HG03457 (cell line): ENCODE measurements at regions not wholly inside any gene's neighbourhood (a gene's known extent, or its start where the extent isn't known, plus 50 kb on each side); places are given as distances from the start of the nearest gene placed in this dataset.
"Not testable (repeated sequence)": the region's sequence is repeated elsewhere in the genome, so short reads cannot be mapped to it uniquely, and the experiment has no call there.

ENCODE experiments used
- ATAC-seq: cut with Tn5 transposase; IDR thresholded peaks from one replicate; pipeline ENCODE4 v1.9.1; 2021; ENCODE audit warnings: moderate number of reproducible peaks; ENCODE audit not compliant: unreplicated experiment

DNA sequence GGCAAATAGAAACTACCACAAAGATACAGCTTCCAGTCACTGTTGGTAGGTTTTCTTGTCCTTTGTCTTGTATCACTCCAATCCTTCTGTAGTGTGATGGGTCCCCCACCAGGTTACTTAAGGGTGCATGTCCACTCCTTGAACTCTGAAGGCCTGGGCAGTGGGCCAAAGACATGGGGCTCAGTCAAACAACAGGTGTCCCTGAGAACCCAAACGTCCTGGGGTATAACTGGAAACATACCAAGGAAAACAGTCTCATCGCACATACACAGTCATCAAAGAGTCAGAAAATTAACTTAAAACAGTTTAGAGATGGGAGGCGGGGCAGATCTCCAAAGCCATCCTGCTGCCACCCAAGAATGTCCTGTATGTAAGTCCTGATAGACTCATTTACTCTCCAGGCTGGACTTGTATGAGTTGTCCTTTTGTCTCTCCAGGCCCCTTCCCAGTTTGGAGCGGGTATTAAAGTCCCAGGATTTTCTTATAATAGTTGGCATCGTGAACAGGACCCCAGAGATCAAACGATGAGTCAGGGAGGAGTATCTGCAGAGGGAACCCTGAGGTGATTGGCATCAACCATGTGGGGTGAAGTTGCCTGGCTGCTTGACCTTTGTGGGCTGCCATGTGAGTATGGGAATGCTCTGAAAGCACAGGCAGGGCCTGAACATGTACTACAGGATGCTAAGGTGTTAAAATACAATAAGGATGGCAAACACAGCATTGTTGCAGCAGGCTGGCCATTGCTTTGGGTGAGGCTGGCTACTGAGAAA is 613.2 kb upstream of the KLF12 start:
- ATAC-seq: no peak

DNA sequence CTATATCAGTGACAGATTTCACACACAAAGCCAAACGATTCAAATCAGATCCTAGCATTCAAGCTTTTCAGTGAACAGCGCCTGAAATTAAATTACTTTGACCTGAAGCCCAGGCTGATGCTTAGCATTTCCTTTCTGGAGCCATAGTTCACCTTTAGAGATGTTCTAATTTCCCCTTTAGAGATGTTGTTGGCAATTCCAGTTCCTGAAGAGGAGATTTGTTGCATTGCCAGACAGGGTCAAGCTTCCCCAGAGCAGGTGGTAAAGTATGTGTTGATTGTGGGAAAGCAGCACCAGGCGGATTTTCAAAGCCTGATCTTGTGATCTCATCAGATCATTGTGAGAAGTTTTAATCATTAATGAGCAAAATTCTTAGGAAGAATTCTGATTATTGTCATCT is 609.8 kb upstream of the KLF12 start:
- ATAC-seq: no peak

DNA sequence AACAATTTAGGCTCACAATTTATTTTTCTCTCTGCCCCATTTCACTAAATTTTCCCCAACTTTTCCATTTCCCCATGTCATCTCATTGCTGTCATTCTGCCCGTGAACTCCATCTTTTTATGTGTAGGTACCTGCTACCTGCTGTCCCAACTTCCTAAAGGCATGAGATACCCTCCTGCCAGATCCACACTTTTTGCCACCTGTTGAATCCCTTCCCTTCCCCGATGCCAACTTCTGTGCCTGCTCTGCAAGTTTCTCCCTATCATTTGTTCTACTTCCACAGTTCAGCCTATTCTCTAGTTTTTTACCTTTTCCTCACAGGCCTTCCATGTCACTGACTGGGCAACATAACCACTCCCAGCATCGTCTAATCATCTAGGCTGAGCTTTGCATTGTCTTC is 607.5 kb upstream of the KLF12 start:
- ATAC-seq: no peak

DNA sequence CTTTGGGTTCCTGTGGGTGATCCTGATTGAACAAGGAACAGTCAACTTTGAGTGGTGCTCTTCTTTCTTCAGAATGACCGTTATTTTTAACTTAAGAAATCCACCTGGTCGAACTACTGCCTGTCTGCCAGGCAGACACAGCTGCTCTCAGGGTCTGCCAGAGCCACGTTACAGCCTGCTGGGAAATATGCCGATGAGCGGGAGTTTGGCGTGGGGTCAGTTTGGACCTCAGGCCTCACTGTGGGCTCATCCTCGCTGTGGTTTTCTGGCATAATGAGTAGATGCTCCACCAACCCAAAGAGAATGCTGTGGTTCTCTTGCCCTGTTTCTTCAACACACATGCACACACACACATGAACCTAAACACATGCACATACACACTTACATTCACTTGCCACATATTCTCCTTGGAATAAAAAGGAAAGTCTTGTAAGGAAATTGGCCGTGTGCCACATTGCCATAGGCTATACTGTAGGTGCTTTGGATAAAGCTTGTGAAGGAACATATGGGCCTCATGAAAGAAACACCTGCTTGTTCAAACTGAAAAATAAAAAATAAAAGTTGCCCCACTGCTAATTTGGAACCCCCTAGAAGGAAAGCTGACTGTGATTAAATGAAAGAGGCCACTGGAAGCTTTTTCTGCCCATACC is 598.7 kb upstream of the KLF12 start:
- ATAC-seq: no peak

DNA sequence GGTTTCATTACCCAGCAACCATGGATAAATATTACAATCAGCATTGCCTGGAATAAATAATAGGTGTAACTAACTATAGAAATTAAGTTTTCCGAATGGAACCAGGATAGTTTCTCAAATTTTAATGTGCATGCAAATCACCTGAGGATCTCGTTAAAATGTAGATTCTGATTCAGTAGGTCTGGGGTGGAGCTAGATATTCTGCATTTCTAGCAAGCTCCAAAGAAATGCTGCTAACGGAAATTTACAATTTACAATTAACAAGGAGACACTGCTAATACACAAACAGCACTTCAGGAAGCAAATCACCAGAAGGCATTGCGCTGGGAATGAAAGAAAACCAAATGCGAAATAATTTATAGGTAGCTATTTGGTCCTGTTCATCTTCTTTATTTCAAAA is 597.5 kb upstream of the KLF12 start:
- no peak for ATAC-seq

DNA sequence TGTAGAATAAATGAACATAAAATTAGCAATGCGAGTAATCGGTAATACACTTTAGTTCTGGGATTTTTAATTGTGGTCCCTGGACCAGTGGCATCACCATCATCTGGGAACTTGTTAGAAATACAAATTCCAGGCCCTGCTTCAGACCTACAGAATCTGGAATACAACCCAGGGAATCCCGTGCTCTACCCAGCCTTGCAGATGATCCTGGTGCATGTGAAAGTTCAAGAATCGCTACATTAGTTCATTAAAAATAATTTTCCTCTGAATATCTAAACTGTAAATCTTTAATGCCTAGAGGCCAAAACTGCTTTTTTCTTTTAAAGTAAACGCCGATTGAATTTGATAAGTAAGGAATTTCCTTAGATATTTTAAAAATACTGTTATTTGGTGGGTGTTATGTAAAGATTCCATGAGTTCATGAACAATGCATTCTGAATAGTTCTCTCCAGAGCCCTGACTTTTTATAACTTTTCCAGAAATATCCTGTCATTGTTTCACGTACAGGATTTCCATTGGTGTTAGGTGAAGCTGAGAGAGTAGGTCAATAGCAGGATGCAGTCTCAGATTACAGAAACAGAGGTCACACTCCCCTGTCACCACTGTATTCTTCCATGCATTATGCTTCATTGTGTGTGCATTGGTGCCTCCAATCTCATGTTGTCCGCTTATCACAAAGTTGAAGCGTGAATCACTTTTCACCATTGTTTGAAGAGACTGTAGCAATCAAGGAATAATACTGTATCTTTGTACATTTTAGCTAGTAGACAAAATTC is 596.5 kb upstream of the KLF12 start:
- ATAC-seq: no peak

DNA sequence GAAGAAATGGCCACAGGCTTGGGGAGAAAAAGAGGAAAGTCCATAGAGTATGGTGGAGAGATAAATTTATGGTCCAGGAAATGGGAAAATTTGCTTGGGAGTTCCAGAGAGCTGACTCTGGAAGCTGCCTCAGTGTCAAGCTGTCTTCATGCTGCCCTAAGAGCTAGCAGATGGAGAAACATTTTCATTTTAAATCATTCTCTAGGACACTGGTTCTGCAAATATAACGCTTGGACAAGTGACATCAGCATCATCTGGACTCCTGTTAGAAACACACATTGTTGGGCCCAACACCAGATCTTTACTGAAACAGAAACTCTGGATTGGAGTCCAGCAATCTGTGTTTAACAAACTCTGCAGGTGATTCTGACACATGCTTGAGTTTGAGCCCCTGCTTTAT is 592.0 kb upstream of the KLF12 start:
- no peak for ATAC-seq

DNA sequence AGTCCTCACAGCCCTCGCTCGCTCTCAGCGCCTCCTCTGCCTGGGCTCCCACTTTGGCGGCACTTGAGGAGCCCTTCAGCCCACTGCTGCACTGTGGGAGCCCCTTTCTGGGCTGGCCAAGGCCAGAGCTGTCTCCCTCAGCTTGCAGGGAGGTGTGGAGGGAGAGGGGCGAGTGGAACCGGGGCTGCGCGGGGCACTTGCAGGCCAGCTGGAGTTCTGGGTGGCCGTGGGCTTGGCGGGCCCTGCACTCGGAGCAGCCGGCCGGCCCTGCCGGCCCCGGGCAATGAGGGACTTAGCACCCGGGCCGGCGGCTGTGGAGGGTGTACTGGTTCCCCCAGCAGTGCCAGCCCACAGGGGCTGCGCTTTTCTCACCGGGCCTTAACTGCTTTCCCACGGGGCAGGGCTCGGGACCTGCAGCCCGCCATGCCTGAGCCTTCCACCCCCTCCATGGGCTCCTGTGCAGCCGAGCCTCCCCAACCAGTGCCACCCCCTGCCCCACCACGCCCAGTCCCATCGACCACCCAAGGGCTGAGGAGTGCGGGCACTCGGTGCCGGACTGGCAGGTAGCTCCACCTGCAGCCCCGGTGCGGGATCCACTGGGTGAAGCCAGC is 584.1 kb upstream of the KLF12 start:
- not testable (repeated sequence) for ATAC-seq

DNA sequence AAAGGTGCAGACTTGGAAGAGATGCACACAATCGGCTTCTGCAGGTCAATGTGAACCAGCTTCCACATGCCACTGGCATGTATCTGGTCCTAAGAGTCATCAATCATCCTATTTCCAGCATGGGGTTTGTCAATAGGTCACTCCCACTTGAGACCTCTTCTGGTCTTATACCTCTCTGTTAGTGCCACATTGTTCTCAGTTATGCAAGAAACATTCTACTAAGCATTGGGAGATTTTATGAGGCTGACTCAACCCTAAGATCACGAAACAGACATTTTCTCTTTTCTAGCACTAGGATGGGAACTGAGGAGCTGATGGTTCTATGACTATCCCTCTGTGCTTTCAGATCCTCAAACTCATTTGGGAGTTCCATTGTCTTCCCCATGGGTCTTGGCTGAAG is 581.5 kb upstream of the KLF12 start:
- no peak for ATAC-seq

DNA sequence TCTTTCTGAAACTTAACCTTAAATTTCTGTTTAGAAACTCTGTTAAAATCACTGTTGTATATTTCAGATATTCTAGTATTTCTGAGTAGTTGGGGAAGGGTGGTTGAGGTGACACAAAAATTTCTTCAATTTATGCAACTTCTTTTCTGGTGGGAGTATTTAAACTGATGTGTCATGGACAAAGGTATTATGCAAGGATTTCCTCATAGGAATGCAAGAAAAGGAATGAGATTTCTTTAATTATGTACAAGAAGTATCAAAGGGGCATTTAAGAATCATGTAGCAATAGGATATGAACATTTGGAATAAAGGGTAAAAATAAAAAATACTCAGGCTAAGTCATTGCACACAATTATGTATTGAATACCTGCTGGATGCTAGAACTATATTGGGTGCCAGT is 575.8 kb upstream of the KLF12 start:
- no peak for ATAC-seq

DNA sequence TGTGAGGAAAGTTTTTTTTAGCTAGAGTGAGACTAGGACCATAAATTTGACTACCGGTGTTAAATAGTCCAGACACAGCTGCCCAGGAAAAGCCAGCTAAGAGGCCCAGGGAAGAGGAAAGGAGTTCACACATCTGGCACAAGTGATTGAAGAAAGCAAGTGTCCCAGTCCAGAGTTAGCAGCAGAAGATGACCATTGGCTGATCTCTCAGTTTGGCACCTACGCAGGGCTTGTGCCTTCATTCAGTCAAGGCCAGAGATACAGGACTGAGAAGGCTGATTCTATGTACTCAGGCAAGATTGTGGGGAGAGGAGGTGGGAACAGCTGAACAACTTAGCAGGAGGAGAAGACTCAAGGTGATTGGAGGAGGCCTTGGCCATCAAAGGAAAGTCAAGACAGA is 575.0 kb upstream of the KLF12 start:
- ATAC-seq: no peak

DNA sequence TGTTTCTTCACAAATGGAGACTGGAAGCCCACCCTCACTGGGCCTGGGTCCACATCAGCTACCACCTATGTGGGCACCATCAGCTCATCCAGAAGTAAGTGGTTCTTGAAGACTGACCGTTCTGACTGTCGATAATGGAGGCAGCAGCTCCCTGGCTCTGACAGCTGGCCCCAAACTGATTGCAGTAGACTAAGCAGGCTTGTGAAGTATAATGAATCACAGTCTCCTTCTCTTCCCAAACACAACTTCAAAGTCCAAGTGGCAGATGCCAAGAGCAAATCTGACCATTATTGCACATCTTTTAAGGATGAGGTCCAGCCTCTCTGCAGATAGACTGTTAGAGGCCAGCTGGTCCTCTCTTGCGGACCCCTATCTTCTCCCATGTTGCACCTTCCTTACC is 574.4 kb upstream of the KLF12 start:
- ATAC-seq: no peak

DNA sequence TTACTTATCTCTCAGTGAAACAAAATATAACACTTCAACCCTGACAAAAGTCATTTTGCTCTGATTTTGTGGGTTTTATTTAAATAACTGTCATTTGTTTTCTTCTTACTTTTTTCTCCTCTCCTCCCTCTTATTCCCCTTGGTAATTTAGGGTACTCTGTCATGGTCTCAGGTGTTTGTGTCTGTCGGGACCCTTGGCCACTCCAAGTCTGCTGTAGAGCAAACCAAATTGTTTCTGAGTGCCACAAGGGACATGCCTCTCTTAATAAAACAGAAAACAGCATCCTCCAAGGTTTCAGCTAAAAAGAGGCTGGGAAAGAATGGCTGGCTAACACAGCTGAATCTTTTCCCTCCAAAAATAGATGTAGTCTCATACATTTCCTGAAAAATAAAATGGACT is 573.1 kb upstream of the KLF12 start:
- ATAC-seq: no peak

DNA sequence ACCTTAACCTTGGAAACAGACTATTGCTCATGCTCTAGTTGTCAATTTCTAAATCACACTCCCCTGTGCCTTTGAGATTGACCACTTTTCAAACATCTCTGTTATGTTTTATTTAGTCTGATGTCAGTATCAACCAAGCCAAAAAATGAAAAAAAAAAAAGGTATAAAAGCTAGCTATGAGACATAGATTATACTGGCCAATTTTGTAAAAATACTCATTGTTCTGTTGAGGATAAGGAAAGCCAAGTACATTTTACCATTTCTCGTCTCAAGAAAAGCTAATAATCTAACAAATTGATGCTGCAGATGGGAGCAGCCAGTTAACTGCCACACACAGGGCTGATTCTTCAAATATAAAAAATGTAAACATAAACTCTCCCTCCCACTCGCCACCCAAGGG is 572.6 kb upstream of the KLF12 start:
- no peak for ATAC-seq

DNA sequence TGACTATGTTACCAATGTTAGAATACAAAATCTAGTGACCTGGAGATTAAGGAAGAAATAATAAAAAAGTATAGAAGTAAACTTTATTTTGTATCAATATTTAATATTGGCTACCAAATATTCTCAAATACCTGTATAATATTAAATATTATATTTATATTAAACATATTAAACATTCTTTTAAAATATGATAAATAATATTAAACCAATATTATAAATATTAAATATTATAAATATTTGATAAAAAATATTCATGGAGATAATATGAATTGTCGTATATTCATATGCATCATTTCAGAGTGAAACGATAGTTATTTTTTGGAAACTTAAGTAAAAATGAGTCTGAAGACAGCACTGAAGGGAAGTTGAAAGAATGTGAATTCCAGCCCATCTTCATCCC is 571.2 kb upstream of the KLF12 start:
- ATAC-seq: no peak

DNA sequence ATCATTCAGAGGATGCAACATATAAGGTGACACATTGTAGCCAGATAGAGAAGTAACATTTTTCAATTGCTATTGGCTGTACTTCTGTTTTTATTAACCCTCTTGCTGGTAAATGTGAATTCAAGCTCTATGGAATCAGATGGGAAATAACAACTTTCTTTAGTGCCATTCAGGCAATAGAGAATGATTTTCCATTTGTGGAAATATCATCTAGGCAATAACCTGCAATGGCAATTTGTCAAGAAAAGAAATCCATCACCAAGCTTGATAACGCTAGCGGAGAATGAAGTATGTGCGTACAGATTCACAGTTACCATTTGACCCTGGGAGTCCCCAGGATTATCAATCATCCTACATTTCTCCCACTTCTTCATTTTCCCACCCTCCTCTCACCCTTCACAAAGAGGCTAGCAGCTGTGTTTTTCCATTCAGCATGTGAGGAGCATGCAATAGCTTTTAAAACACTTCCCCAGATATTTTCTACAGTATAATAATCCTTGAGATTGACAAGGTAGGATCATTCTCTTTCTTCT is 569.7 kb upstream of the KLF12 start:
- ATAC-seq: no peak

DNA sequence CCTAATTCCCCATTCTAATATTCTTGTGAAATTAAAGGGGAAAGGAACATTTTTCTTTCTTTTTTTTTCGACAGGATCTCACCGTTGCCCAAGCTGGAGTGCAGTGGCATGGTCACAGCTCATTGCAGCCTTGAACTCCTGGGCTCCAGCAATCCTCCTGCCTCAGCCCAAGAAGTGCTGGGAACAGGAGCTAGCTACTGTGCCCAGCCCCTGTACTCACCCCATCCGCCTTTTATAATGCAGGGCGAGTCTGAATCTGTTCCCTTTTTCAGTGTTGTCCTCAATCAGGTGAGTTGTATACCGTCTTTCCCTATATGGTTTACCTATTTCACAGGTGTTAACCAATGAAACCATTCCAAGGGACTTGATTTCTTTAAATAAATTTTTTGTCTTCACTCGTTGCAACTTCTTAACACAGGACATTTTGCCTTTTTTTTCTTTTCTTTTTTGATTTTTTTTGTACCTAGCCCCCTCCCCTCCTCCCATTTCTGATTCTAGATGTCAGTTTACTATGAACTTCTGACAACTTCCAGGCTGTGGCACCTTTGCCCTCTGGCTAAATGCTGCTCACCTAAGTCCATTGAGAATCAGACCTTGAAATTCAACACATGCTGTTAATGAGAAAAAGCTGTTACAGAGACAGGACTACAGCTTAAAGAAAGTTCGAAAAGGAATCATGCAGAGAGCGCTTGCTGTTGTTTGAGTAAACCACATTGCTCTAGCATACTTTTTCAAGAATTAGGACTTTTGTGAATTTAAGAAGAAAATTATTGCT is 562.1 kb upstream of the KLF12 start:
- ATAC-seq: no peak

DNA sequence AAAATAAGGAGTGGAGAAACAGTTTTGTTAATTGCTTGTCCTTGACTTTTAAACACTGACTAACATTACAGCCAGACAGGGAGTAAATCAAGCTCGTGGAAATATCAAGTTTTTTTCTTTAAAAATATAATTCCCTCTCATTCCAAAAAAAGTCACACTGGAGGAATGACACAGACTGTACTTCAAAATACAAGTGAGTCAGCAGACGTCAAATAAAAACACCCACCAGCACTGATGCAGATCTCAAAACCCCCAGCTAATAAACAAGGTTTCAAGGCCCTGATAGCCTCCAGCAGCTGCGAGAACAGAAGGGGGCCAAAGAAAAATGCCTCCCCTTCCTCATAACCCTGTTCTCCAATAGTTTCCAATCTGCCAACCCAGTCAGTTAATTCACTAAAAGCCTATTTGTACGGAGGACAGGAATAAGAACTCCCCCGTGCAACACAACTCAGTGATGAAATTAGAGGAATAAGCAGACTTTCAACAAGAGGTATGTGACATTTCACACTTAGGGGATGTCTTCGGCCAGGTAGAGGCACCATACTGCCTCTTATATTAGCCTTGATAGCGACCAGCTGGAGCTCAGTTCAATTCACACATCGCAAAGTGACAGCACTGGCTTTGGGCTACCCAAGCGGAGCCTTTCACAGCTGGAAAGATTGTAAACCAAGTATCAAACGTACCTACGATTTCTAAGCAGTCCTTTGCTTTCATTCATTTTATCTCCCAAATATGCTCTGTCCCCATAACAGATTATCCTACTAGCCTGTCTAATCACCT is 561.0 kb upstream of the KLF12 start:
- no peak for ATAC-seq

DNA sequence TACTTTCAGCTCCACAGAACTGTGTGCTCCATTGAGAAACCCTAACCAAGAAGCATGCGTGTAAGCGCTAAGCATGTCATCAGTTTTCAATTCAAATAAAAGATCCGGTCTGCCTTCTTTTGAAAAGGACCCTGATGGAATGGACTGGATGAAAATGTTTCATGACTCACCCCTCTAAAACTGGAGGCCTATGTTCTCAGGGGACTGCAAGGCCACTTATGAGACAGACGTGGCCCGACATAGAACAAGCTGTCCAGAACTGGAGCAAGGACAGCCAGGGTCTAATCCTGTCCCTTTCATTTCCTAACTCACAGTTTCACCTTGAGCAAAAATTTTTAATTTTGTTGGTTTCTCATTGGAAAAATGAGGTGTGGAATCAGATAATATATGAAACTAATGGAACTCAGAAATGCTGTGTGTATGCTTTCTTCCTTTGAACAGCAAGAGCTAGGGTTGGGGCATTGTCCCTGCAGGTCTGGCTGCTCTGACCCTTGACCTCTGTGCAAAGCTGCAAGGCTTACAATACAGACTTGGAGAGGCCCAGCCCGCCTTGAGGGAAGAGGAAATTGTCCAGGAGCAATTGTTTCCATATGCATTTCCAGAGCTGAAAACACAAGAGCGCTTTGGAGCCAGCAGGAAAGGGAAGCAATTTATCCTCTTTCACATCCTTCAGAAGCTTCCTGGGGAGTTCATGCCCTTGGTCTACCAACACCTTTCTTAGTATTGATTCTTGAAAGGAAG is 553.4 kb upstream of the KLF12 start:
- ATAC-seq: no peak
